Activated CD4-positive, alpha-beta T cell treated with anti-CD3 and anti-CD28 coated beads, Interleukin-2, amount 50 U/mL, for 48 hours (primary cell): ENCODE measurements at regions not wholly inside any gene's neighbourhood (a gene's known extent, or its start where the extent isn't known, plus 50 kb on each side); places are given as distances from the start of the nearest gene placed in this dataset.
"Not testable (repeated sequence)": the region's sequence is repeated elsewhere in the genome, so short reads cannot be mapped to it uniquely, and the experiment has no call there.

ENCODE experiments used
- DNase-seq, 2 experiments: peaks; one replicate each; pipeline ENCODE4 v3.0.0-alpha.2; 2020

DNA sequence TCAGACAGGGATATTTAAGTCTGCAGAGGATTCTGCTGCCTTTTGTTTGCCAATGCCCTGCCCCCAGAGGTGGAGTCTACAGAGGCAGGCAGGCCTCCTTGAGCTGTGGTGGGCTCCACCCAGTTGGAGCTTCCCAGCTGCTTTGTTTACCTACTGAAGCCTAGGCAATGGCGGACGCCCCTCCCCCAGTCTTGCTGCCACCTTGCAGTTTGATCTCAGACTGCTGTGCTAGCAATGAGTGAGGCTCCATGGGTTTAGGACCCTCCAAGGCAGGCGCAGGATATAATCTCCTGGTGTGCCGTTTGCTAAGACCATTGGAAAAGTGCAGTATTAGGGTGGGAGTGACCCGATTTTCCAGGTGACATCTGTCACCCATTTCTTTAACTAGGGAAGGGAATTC lies 132.7 kb downstream of the UNC93B1 start:
- not testable (repeated sequence) for DNase-seq

DNA sequence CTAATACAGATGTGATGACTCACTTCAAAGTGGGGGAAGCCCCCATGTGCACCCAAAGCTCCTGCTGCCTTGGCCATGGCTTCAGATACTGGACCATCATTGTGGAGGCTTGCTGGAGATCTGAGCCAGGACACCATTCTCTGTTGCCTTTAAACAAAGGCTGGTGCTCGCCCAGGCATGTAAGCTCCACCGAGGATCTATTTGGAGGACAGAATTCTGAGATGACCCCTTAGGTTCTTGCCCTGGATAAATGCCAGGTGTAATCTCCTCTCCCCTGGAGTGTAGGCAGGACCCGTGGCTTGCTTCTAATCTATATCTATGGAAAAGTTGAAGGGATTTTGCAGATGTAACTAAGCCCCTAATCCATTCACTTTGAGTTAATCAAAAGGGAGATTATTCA lies 141.0 kb downstream of the UNC93B1 start:
- not testable (repeated sequence) for DNase-seq

DNA sequence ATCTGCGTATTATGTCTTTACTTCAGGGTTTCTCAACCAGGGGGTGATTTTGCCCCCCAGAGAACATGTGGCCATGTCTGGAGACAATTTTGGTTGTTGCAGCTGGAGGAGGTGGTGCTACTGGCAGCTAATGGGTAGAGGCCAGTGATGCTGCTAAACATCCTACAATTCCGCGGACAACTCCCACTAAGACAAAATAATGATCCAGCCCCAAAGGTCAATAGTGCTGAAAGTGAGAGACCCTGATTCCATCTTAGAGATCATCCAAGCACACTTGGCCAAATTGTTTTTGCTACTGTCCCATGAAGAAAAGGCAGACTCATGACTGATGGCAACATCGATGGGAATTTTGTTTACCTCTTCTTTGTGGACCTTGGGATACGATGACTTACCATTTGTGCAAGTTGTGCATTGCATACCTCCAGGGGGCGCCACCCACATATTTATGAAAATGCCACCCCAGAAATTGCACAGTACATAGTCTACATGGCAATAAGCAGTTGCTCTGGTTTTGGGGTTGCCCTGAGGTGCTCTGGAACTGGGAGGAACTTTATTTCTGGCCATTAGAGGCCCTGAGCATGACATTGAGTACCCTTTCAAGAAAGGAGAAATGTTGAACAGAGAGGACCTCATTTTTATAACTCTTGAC lies 144.3 kb downstream of the UNC93B1 start:
- DNase-seq, result peak; percentile 68 to 75

DNA sequence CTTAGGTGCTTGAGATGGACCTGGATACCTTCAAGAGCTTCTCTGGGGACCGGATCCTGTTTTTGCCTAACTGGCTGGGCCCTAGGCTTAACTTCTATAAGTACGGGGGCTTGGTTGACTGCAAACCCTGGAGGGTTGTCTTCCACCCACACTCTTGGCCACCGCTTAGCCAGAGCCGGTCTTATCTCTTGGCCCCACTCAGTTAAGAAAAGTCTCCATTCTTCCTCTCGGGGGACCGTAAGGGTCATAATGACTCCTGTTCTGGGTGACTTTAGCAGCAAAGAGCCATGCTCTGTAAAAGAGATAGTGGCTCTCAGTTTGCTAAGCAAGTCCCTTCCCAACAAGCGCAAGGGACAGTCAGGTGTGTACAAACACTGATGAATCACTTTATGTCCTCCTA lies 153.2 kb downstream of the UNC93B1 start:
- not testable (repeated sequence) for DNase-seq

DNA sequence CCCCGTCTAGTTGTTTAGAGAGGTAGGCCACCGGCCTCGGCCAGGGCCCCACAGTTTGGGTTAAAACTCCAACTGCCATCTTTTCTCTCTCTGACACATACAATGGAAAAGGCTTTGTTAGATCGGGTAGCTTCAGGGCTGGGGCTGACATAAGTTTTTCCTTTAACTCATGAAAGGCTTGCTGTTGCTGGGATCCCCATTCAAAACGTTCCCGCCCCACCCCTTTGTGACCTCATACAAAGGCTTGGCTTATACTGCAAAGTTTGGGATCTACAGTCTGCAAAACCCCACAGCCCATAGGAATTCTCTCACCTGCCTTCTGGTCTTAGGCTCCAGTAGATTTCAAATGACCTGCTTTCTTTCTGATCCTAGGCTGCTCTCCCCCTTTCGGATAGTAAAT lies 154.1 kb downstream of the UNC93B1 start:
- DNase-seq, result not testable (repeated sequence)

DNA sequence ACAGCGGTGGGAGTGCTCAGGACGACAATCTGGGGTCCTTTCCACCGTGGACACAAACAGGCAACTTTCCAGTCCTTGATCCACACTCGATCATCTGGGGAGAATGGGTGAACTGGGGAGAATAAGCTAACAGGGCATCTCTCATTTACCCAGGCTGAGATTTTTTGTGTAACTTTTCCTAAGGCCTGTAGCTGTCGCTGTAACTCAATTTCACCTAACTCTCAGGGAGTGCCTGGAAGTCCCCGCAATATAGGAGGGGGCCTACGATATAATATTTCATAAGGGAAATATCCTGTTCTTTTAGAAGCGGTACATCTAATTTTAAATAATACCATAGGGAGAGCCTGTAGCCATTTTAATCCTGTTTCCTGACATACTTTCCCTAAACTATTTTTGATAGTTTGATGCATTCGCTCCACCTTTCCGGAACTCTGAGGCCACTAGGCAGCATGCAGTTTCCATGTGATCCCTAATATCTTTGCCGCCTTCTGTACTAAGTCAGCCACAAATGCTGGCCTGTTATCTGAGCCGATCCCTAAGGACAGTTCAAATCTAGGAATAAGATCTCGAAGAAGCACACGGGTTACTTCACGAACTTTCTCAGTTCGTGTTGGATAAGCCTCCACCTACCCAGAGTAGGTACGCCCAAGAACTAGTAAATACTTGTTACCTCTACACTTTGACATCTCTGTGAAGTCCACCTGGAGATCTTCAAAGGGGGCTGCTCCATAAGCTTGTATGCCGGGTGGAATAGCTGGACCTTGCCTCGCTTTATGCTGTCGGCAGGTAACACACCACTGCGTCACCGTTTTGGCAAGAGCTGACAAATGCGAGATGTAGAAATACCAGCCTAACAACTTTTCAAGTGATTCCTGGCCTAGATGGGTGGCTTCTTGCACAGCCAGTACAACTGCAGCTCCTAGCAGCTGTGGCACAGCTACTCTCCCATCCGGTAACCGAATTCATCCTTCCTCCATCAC lies 155.7 kb downstream of the UNC93B1 start:
- DNase-seq, result not testable (repeated sequence)

DNA sequence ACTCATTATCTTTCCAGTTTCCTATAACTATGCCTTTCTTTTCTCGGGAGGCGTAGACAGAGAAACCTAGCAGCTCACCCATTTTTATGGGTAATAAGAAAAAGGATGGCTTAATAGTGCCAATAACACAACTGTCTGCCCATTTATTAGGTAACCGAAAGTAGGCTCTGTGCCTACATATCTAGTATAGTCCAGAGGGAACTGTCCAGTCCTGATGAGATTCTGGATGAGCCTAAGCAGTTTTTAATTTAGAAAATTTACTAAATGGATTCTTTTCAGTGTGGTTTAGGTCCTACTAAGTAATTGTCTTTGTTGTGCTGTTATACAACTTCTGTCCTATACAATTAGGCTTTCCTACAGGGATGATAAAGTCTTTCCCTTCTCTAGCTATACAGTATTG lies 157.6 kb downstream of the UNC93B1 start:
- not testable (repeated sequence) for DNase-seq

DNA sequence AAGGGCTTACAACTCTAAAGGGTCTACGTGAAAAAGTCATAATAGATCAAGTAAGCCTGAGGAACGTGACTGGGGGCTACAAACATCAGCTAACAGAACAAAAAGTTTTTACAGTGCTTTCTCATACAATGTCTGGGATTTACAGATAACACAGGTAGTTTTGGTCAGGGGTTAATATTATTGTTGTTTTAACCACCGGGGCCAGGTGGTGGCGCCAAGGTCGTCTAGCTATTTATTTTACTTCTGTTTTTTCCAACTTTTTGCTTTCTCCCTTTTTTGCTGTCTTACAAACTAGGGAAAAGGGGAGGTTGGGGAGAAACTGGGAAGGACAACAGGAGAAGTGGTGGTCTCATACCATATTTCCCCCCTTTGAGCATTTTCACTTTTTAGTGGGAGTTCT lies 158.6 kb downstream of the UNC93B1 start:
- DNase-seq, result not testable (repeated sequence)

DNA sequence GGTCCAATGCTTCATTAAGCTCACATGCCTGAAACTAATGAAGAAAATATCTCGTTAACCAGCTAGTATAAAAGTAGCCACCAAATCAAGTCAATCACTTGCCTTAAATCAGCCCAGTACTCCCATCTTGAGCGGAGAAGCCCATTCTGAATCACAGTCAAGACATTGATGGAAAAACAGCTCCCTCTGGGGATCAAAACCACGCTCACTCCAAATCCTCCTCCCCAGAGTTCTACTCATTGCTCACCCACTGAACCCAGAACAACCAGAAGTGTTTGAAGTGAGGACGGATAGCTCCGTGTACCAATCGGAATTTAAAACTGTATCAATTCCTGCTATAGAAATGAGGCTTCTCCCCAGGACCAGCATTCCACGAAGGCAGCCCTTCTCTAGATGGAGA lies 163.3 kb downstream of the UNC93B1 start:
- DNase-seq, result not testable (repeated sequence)

DNA sequence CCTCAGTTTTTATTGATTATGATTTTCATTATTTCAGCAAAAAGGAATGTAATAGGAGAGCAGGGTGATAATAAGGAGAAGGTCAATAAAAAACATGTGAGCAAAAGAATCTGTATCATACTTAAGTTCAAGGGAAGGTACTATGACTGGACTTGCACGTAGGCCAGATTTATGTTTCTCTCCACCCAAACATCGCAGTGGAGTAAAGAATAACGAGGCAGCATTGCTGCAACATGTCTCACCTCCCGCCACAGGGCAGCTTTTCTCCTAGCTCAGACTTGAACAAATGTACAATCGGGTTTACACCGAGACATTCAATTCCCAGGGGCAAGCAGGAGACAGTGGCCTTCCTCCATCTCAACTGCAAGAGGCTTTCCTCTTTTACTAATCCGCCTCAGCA lies 155.7 kb upstream of the ALDH3B2 start:
- not testable (repeated sequence) for DNase-seq

DNA sequence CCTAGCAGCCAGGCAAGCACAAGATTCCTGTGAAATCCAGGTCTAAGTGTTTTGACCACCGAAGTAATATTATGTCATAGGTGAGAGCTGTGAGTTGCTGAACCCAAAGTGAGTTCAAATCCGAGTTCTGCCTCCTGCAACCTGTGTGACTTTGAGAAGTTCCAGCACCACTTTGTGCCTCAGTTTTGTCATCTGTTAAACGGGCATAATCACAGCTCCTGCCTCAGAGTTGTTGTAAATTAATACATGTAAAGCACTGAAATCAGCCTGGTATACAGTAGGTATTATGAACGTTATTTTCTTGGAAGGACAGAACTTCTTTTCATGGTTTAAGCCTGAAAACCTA lies 152.5 kb upstream of the ALDH3B2 start:
- not testable (repeated sequence) for DNase-seq

DNA sequence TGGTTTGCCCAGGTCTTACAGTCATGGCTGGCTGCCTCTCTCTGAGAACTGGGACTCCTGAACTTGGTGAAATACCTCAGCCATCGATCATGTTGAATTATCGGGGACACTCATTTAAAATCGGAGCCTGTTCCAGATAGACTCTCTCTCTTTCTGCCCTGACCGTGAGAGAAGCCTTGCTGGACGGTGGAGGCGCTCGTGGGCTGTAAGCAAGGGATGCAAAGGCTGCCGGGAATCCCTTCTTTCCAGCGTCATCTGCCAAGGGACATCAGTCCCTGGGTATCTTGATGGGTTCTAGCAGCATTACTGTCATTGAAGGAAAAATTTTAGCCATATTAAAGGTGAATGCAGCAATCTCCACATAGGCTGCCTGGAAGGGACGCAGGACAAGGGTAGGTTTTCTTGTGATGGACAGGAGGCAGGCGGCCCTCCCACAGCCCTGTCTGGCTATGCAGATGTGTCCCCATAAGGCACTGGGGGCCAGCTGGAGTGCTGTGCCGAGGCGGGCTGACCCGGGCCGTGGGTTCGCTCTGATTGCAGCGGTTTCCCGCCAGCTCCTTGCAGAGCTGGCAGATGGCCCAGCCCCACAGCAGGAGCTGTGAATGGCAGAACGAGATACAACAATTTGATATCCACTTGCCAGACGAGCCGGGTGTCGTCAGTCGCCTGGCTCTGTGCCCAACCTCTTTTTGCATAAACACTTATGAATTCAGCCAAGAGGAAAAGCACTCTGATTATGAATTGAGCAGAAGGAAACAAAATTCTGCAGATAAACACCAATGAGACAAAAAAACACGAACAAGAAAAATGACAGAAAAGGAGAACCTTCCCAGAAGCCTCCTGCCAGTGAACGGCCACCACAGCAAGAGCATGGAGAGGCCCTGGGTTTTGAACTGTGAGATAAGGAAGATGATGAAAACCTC lies 151.9 kb upstream of the ALDH3B2 start:
- DNase-seq, result not testable (repeated sequence)

DNA sequence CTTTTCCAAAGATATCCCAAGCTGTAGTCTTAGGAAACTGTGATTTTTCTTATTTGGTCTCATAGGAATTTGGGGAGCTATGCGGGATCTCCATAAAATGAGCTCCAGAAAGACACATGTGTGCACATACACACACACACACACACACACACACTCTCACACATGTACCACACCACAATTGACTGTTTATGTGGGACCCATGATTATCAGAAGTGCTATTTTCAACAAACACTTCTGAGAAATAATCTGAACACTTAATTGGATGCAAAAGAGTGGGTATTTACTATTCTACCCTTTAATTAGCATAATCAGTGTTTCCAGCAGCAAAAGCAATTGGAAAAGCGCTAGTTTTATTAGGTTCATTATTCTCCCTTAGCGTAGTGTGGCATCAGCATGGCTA lies 150.4 kb upstream of the ALDH3B2 start:
- not testable (repeated sequence) for DNase-seq

DNA sequence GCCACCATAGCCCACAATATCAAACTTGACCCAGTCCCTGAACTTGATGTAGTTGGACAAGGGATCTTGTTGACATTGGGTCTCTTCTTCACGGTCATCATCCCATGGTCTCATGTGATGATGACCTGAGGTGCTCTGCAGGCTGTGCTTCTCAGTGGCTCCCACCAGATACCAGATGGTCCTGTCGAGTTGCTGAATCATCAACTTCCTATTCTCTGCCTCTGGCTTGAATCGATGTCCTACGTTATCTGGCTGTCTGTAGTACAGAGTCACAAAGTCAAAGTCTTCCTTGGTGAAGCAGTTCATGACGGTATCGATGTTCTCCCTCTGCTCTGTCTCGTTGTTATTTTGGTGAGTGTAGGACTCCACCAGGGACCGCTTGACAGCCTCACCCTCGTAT lies 145.7 kb upstream of the ALDH3B2 start:
- DNase-seq, result no peak

DNA sequence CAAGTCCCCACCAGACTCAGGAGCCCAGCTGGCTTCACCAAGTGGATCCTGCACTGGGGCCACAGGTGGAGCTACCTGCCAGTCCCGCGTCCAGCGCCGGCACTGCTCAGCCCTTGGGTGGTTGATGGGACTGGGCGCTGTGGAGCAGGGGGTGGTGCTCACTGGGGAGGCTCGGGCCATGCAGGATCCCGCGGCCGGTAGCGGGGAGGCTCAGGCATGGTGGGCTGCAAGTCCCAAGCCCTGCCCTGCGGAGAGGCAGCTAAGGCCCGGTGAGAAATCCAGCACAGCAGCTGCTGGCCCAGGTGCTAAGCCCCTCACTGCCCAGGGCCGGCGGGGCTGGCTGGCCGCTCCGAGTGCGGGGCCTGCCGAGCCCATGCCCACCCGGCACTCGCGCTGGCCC lies 143.1 kb upstream of the ALDH3B2 start:
- not testable (repeated sequence) for DNase-seq

DNA sequence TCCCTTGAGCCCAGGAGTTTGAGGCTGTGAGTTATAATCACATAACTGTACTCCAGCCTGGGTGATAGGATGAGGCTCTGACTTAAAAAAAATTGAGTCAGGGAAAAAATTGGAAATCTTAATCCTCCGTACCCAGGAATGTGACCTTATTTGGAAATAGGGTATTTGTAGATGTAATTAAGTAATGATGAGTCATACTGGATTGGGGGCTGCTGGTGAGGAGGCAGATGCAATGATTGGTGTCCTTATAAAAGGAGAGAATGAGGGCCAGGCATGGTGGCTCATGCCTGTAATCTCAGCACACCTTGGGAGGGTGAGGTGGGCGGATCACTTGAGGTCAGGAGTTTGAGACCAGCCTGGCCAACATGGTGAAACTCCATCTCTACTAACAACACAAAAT lies 134.9 kb upstream of the ALDH3B2 start:
- not testable (repeated sequence) for DNase-seq

DNA sequence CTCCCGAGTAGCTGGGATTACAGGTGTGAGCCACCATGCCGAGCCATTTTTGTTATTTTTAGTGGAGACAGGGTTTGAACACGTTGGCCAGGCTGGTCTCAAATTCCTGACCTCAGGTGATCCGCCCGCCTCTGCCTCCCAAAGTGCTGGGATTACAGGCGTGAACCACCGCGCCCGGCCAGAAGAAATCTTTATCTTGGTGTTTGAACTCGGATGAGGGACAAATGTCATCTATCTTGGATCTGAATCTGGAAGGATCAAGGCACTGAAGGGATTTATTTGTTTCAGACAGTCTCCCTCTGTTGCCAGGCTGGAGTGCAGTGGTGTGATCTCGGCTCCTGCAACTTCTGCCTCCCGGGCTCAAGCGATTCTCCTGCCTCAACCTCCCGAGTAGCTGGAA lies 133.5 kb upstream of the ALDH3B2 start:
- not testable (repeated sequence) for DNase-seq

DNA sequence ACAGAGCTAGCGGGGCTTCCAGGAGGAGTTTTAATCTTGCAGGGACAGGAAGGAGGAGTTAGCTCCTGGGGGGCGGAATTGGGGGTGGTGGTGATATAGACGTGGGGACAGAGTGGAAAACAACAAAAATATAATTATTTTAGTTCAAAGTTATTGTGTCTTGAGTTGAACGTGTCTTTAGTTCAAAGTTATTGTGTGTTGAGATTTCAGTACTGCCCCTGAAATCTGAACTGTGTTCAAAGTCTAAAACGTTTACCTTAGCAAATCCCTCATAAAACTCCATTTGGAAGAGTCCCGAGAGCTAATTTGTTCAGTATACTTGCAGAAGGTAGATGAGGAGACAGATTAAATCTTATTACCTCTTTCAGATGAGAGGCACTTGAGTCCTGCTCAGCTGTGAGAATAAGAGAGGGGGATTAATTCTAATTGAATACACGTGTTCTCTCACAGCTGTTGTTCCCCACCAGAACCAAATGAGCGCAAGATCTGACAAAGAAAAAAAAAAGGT lies 132.4 kb upstream of the ALDH3B2 start:
- DNase-seq, result not testable (repeated sequence)

DNA sequence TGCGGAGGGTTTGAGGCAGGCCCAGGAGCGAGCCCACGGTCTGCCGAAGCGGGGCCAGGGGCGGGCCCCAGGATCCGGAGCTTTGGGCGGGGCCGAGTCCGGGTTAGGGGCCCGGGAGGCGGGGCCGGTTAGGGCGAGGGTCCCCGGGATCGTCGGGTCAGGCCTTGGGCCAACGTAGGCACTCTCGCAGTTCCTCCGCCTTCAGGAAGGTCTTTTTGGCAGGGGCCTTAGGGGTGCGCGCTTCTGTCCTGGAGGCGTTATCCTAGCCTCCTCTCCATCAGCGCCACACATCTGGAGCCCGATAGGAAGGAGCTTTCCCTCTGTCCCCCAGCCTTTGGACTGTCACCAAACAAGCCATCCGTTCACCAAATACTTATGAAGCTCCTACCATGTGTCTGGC lies 131.8 kb upstream of the ALDH3B2 start:
- not testable (repeated sequence) for DNase-seq

DNA sequence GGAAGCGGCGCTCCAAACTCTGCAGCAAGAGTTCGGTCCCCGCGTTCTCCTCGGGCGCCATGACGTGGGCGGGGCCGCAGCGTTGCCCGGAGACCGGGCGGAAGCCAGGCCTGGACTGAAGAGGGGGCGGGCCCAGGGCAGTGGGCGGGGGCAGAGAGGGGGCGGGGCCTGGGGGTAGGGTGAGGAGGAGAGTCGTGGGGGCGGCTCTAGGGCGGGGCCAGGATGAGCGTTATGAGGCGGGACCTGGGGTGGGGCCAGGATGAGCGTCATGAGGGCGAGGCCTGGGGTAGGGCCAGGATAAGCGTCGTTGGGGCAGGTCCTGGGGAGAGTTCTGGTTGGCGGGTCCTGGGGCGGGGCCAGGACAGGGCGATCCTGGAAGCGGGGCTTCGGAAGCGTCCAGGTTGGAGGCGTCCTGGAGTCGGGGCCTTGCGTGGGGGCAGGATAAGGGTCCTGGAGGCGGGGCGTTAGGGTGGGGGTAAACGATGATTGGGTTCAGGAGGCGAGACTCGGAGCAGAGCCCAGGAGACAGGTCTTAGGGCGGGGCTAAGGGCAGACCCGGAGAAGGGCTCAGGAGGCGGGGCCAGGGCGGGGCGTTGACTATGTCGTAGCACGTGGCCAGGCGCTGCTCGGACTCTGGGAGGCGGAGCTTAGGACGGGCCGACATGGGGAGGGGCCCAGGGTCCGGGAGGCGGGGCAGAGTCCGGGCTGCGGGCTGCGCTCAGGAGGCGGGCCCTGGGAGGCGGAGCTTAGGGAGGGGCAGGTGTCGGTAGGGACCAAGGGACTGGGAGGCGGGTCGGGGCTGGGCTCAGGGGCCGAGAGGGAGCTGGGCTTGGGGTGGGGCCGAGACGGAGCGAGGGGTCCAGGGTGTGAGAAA lies 131.1 kb upstream of the ALDH3B2 start:
- DNase-seq, result peak; percentile 99 to 100

DNA sequence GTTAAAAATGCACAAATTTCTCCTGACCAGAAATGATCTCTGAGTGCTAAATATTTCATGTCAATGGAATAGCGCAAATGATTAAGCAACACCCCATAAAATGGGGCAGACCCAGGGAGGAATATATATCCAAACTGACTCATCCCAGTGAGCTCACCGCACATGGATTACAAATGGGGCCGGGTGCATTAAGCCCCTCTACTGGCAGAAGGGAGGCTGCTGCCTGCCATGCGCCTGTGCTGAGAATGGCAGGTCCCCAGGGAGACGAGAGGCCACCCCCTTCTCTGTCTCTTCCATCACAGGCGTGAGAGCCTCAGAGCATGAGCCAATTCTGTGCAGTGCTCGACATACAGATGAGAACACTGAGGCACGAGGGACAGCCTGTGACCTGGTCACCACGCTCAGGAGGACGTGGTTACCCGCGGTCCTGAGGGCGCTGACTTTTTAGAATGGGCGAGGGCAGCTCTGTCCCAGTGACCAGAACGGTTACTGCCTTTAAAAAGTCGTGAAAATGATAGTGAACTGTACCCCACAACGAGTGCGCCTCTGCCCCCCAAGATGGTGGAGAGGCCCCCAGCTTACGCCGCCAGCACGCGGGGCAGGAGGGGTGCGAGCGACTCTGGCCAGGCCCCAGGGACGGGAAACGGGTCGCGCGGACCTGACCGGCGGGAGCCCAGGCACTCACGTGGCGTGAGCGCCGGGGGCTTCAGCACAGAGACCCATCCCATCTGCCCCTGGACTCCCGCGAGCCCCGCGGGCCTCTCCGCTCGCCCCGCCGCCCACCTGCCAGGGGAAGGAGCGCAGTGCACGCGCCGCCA lies 130.2 kb upstream of the ALDH3B2 start:
- peak in 1 of 2 experiments; percentile 23 for DNase-seq
